Esophagus muscularis mucosa (tissue), 4 donors: ENCODE measurements at regions not wholly inside any gene's neighbourhood (a gene's known extent, or its start where the extent isn't known, plus 50 kb on each side); places are given as distances from the start of the nearest gene placed in this dataset.

Source experiments
- DNase-seq: peaks from one replicate; pipeline ENCODE4 v3.0.0-alpha.2; 2017; ENCODE audit errors: extremely low spot score
- H3K27ac ChIP-seq, 4 donors: fragments of 200-600 bp; sonication (generic); replicated peaks in 1 of 4; 1 replicate in 3 of 4; 2 replicates in 1 of 4; pipeline ENCODE4 v1.5.1; 2016 to 2019; ENCODE audit warnings: mild to moderate bottlenecking in 1 of 4
- H3K27me3 ChIP-seq, 4 donors: fragments of 200-600 bp; sonication (generic); one replicate each; pipeline versions ENCODE4 v1.5.1 to v1.6.0; 2016 to 2019
- H3K36me3 ChIP-seq, 4 donors: fragments of 200-600 bp; sonication (generic); one replicate each; pipeline ENCODE4 v1.5.1; 2016 to 2019
- H3K4me1 ChIP-seq, 4 donors: fragments of 200-600 bp; sonication (generic); one replicate each; pipeline ENCODE4 v1.5.1; 2016 to 2019
- H3K4me3 ChIP-seq, 4 donors: fragments of 200-600 bp; sonication (generic); 1 replicate in 2 of 4; 2 replicates in 2 of 4; pipeline ENCODE4 v1.5.1; 2016 to 2019; ENCODE audit warnings: mild to moderate bottlenecking in 4 of 4, moderate library complexity in 1 of 4
- H3K9me3 ChIP-seq, 4 donors: fragments of 200-600 bp; sonication (generic); 1 replicate in 3 of 4; 2 replicates in 1 of 4; pipeline ENCODE4 v1.5.1; 2016 to 2019
- EP300 ChIP-seq: sonication (generic); formaldehyde crosslinking; IDR thresholded peaks from one replicate; pipeline ENCODE4 v1.6.1; 2017; ENCODE audit warnings: antibody characterized with exemption
- POLR2A ChIP-seq: fragments of 450-650 bp; IDR thresholded peaks from one replicate; pipeline ENCODE4 v1.6.1; 2017; ENCODE audit warnings: antibody characterized with exemption, moderate library complexity, mild to moderate bottlenecking, low read depth
- POLR2AphosphoS5 ChIP-seq, 2 donors: sonication (generic); formaldehyde crosslinking; IDR thresholded peaks; one replicate each; pipeline ENCODE4 v1.6.1; 2017; ENCODE audit warnings: antibody characterized with exemption in 2 of 2
- WGBS: methylation state at CpG from one replicate; pipeline ENCODE4 v1.1.5; 2018; 5-methylcytosine and 5-hydroxymethylcytosine counted together
- intact Hi-C: fragments of 100-400 bp; cut with DNase I; formaldehyde crosslinking; loops from one replicate; pipeline ENCODE4 v1.15.1; 2023
- TF ChIP-seq, protein P1 (sequence below), 3 experiments: fragments of 200-600 bp in 2 of 3; fragments of 450-650 bp in 1 of 3; sonication (generic) in 2 of 3; IDR thresholded peaks; one replicate each; pipeline ENCODE4 v1.5.1; 2017 to 2019; ENCODE audit warnings: antibody characterized with exemption in 3 of 3, mild to moderate bottlenecking in 2 of 3, moderate library complexity in 1 of 3

DNA sequence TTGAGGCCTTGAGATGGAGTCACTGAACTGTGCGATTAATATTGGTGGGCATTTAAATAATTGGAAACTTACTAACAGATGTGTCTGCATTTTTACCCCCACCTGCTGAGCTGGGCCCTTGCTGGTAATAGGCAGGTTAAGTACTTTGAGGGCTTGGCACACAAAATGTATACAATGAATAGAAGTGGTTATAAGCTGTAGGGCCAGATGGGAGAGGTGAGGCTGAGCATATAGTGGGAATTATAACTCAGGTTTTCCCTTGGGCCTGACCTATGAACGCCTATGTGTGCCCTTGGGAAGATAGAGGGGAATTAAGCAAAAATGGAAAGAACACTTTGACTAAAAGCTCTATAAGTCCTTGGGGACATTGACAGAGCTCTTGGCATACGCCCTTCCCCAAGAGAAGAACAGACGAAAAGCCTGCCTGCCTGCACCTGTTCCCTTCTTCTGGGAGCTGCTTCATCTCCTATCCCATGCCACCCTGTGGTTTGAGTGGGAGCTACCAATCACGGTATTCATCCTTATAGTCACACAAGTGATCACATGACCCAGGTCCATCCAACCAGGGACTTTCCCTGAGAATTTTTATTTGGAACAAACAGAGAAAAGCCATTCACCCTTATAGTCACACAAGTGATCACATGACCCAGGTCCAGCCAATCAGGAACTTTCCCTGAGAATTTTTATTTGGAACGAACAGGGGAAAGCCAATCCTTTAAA lies 260.7 kb upstream of the CSF3R start:
- WGBS = 81% methylated on average over 6 of the region's 6 CpGs
- peaks cover 0 to 9% (median 0%) of the 10 kb centered on the region in 4 donors for H3K9me3 ChIP-seq
- H3K4me1 ChIP-seq = no peaks in the 10 kb centered on the region
- H3K27me3 ChIP-seq = peaks cover 0 to 50% (median 0%) of the 10 kb centered on the region in 4 donors
- no peaks in the 10 kb centered on the region for H3K36me3 ChIP-seq
- no peak overlapping the region for H3K4me3 ChIP-seq
- no peak for DNase-seq
- H3K27ac ChIP-seq = no peak overlapping the region
- intact Hi-C loops = no loop called here
- TF ChIP-seq, protein P1, sequence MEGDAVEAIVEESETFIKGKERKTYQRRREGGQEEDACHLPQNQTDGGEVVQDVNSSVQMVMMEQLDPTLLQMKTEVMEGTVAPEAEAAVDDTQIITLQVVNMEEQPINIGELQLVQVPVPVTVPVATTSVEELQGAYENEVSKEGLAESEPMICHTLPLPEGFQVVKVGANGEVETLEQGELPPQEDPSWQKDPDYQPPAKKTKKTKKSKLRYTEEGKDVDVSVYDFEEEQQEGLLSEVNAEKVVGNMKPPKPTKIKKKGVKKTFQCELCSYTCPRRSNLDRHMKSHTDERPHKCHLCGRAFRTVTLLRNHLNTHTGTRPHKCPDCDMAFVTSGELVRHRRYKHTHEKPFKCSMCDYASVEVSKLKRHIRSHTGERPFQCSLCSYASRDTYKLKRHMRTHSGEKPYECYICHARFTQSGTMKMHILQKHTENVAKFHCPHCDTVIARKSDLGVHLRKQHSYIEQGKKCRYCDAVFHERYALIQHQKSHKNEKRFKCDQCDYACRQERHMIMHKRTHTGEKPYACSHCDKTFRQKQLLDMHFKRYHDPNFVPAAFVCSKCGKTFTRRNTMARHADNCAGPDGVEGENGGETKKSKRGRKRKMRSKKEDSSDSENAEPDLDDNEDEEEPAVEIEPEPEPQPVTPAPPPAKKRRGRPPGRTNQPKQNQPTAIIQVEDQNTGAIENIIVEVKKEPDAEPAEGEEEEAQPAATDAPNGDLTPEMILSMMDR (IDR thresholded peaks at IDR 0.05) = no peak
- TF ChIP-seq POLR2AphosphoS5 (IDR thresholded peaks at IDR 0.05) = no peak
- no peak for TF ChIP-seq EP300
- TF ChIP-seq POLR2A = no peak

DNA sequence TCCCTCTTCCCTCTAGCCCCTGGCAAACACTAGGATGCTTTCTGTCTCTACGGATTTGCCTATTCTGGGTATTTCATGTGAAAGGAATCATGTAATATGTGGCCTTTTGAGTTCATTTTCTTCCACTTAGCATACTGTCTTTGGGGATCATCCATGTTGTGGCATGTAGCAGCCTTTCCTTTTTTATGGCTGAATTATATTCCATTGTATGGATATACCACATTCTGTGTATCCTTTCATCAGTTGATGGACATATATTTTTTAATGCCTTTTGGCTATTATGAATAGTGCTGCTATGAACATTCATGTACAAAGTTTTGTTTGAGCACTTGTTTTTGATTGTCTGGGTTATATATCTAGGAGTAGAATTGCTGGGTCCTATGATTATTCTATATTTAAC lies 258.4 kb upstream of the CSF3R start:
- Histone ChIP-seq H3K4me1 (no peaks in the 10 kb centered on the region), H3K27me3 (peaks cover 0 to 65% (median 0%) of the 10 kb centered on the region in 4 donors), H3K27ac (no peak overlapping the region), H3K36me3 (no peaks in the 10 kb centered on the region), H3K9me3 (peaks cover 0 to 9% (median 0%) of the 10 kb centered on the region in 4 donors), H3K4me3 (no peak overlapping the region)
- 73% methylated on average over 1 of the region's 1 CpG for WGBS
- TF ChIP-seq POLR2A (no peak), POLR2AphosphoS5 (IDR thresholded peaks at IDR 0.05) (no peak), EP300 (no peak)
- TF ChIP-seq, protein P1 (IDR thresholded peaks at IDR 0.05) = no peak
- intact Hi-C loops = no loop called here
- no peak for DNase-seq

DNA sequence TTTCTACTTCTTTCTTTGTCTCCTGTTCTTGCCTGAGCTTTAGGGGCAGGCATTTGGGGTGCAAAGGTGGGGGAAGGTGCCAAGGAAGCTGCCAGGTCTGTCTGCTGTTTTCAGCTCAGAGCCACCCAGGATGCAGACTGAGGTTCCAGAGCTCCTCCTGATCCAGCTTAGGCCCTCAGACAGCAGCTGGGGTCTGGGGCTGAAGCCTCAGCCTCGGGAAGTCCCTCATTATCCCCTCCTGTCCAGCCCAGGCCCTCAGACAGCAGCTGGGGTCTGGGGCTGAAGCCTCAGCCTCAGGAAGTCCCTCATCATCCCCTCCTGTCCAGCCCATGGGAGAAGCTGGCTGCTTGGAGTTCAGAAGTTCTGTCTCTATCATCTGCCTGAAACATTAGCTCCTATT lies 257.7 kb upstream of the CSF3R start:
- intact Hi-C loops = no loop called here
- H3K27ac ChIP-seq = no peak overlapping the region
- TF ChIP-seq POLR2A (no peak), POLR2AphosphoS5 (IDR thresholded peaks at IDR 0.05) (no peak), EP300 (no peak)
- TF ChIP-seq, protein P1 (IDR thresholded peaks at IDR 0.05) = no peak
- H3K9me3 ChIP-seq = peaks cover 0 to 9% (median 0%) of the 10 kb centered on the region in 4 donors
- no peaks in the 10 kb centered on the region for H3K36me3 ChIP-seq
- peaks cover 0 to 70% (median 0%) of the 10 kb centered on the region in 4 donors for H3K27me3 ChIP-seq
- no peak overlapping the region for H3K4me3 ChIP-seq
- no peaks in the 10 kb centered on the region for H3K4me1 ChIP-seq
- 71% methylated on average over 1 of the region's 1 CpG for WGBS
- no peak for DNase-seq

DNA sequence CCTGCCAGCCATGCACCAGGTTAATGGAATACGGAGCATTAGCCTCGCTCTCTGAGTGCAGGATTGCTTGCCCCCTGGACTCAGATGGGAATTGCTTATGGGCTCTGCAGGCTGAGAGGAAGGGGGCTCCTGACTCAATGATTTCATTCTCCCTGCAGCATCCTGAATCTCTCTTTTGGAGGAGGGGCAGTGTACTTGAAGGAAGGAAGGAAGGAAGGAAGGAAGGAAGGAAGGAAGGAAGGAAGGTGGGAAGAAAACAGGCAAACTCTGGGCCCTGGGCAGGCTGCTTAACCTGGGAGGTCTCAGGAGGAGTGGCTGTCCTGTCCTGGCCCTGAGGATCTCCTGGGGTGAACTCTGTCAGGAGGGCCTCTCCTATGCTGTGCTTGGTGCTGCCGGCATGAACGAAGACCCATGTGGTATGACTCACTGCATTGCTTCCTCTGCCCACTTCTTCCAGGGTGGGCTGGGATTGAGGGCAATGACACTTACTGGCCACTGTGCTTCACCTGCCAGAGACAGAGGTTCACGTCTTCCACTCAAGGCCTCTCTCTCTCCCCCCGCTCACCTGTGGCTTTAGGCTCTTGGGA lies 257.1 kb upstream of the CSF3R start:
- TF ChIP-seq POLR2AphosphoS5 (IDR thresholded peaks at IDR 0.05) = no peak
- TF ChIP-seq, protein P1 (IDR thresholded peaks at IDR 0.05) = no peak
- TF ChIP-seq POLR2A = no peak
- no peak for TF ChIP-seq EP300
- peaks cover 0 to 76% (median 0%) of the 10 kb centered on the region in 4 donors for H3K27me3 ChIP-seq
- peaks cover 0 to 9% (median 0%) of the 10 kb centered on the region in 4 donors for H3K9me3 ChIP-seq
- H3K27ac ChIP-seq = no peak overlapping the region
- 67% methylated on average over 6 of the region's 6 CpGs for WGBS
- no peaks in the 10 kb centered on the region for H3K4me1 ChIP-seq
- intact Hi-C loops = no loop called here
- H3K36me3 ChIP-seq = no peaks in the 10 kb centered on the region
- H3K4me3 ChIP-seq = no peak overlapping the region
- DNase-seq = no peak
